ENCODE measurements at regions not wholly inside any gene's neighbourhood (a gene's known extent, or its start where the extent isn't known, plus 50 kb on each side); places are given as distances from the start of the nearest gene placed in this dataset.

DNA sequence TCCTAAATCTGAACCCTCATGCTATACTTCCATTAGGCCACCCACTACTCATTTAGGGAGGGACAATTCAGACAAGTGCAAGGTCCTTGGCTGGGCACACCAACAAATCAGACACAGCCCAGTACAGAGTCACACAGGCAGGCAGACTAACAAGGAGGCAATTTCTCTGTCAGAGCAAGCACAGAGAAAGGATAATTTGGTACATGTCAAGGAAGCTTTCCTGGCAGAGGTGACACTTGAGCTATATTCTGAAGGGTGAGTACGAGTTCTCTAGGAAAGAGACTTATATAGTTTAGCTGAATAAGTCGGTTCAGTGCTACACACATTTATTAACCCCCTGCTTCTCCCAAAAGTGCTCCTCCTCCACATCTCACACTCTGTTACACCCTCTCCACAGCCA is 455.9 kb downstream of the OMA1 start:
- DNase-seq (ENCODE audit: low read depth): no peak
- TF ChIP-seq, protein P1, sequence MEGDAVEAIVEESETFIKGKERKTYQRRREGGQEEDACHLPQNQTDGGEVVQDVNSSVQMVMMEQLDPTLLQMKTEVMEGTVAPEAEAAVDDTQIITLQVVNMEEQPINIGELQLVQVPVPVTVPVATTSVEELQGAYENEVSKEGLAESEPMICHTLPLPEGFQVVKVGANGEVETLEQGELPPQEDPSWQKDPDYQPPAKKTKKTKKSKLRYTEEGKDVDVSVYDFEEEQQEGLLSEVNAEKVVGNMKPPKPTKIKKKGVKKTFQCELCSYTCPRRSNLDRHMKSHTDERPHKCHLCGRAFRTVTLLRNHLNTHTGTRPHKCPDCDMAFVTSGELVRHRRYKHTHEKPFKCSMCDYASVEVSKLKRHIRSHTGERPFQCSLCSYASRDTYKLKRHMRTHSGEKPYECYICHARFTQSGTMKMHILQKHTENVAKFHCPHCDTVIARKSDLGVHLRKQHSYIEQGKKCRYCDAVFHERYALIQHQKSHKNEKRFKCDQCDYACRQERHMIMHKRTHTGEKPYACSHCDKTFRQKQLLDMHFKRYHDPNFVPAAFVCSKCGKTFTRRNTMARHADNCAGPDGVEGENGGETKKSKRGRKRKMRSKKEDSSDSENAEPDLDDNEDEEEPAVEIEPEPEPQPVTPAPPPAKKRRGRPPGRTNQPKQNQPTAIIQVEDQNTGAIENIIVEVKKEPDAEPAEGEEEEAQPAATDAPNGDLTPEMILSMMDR (conservative IDR thresholded peaks at IDR 0.05; ENCODE audit: low read depth, low read length): no peak
- H3K4me3 ChIP-seq (ENCODE audit: low read depth, low read length): no peak overlapping the region

- DNase-seq (ENCODE audit: low read depth): no peak
- TF ChIP-seq, protein P1 (conservative IDR thresholded peaks at IDR 0.05; ENCODE audit: low read depth, low read length): no peak
- no peak overlapping the region for H3K4me3 ChIP-seq (ENCODE audit: low read depth, low read length)
Observed at GRCh38 chr1:58089898-58090534, 456.5 kb downstream of the OMA1 start.

DNA sequence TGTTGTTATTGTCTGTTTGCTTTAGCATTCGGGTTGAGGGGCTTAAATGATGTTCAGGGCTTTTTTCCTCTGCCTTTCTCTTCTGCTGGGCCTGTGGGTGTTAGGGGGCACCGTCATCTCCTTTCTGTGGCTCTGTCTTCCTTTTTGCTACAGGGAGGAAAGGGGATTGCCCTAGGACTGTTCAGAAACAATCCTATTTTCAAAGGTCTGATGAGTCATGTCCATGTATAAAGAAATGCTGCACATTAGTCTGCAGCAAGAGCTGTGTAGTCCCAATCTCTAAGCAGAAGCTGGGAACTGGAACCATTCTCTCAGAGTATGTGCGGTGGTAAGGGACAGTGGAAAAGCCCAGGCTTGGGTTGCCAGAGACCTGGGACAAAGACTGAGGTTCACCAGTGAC is 462.3 kb downstream of the OMA1 start:
- DNase-seq (ENCODE audit: low read depth): no peak
- no peak overlapping the region for H3K4me3 ChIP-seq (ENCODE audit: low read depth, low read length)
- TF ChIP-seq, protein P1 (conservative IDR thresholded peaks at IDR 0.05; ENCODE audit: low read depth, low read length): no peak

GRCh38 chr1:58082596-58082995 is 463.9 kb downstream of the OMA1 start:
- TF ChIP-seq, protein P1 (conservative IDR thresholded peaks at IDR 0.05; ENCODE audit: low read depth, low read length): no peak
- no peak for DNase-seq (ENCODE audit: low read depth)
- H3K4me3 ChIP-seq (ENCODE audit: low read depth, low read length): no peak overlapping the region

- DNase-seq (ENCODE audit: low read depth): no peak
- H3K4me3 ChIP-seq (ENCODE audit: low read depth, low read length): no peak overlapping the region
- TF ChIP-seq, protein P1 (conservative IDR thresholded peaks at IDR 0.05; ENCODE audit: low read depth, low read length): no peak
Observed at GRCh38 chr1:58076258-58076657, 470.3 kb downstream of the OMA1 start.

DNA sequence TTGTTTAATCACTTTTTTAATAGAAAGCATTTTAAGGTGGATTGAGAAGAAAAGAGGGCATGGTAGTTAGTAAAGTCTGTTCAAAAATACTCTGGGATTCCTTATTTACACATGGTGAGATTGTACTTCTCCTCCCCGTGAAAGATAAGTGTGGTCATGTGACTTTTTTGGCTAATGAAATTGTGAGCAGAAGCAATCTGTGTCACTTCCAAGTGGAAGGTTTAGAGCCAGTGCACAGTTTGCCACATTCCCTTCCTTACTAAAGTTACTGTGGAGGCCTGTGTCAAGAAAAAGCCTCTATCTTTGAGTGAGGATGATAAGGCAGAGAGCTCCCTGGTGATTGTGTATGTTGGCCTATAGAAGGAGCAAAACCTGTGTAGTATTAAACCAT is 471.3 kb downstream of the OMA1 start:
- no peak for DNase-seq (ENCODE audit: low read depth)

DNA sequence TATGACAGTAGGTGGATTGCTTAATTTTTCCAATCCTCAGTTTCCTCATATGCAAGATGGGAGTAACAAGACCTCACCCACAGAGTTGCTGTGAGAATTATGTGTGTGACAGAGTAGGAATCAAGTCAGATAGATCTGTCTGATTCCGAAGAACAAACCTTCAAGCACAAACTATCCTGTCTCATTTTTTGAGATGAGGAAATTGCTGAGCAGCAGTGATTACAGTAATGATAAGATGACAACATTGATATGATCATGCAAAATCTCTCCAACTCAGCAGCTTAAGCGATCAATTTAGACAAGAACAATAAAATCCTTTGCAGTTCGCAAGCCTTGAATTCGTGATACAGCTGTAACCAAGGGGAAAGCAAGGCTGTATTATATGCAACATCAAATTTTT is 474.1 kb downstream of the OMA1 start:
- TF ChIP-seq, protein P1 (conservative IDR thresholded peaks at IDR 0.05; ENCODE audit: low read depth, low read length): no peak
- H3K4me3 ChIP-seq (ENCODE audit: low read depth, low read length): no peak overlapping the region
- no peak for DNase-seq (ENCODE audit: low read depth)

More for the DNA sequence above, 471.3 kb downstream of the OMA1 start:
- H3K4me3 ChIP-seq (ENCODE audit: low read depth, low read length): no peak overlapping the region
- TF ChIP-seq, protein P1 (conservative IDR thresholded peaks at IDR 0.05; ENCODE audit: low read depth, low read length): no peak
